Esophagus squamous epithelium (tissue), 4 donors: ENCODE measurements at regions not wholly inside any gene's neighbourhood (a gene's known extent, or its start where the extent isn't known, plus 50 kb on each side); places are given as distances from the start of the nearest gene placed in this dataset.

Source experiments
- POLR2A ChIP-seq, 4 donors: fragments of 450-650 bp; IDR thresholded peaks; one replicate each; pipeline ENCODE4 v1.6.1; 2017; ENCODE audit warnings: antibody characterized with exemption in 4 of 4, mild to moderate bottlenecking in 4 of 4, moderate library complexity in 3 of 4
- TF ChIP-seq, protein P1 (sequence below), 6 experiments: fragments of 450-650 bp in 4 of 6; fragments of 200-600 bp in 2 of 6; sonication (generic) in 2 of 6; IDR thresholded peaks; one replicate each; pipeline ENCODE4 v1.5.1; 2016 to 2019; ENCODE audit warnings: antibody characterized with exemption in 6 of 6, mild to moderate bottlenecking in 4 of 6, moderate library complexity in 4 of 6

DNA sequence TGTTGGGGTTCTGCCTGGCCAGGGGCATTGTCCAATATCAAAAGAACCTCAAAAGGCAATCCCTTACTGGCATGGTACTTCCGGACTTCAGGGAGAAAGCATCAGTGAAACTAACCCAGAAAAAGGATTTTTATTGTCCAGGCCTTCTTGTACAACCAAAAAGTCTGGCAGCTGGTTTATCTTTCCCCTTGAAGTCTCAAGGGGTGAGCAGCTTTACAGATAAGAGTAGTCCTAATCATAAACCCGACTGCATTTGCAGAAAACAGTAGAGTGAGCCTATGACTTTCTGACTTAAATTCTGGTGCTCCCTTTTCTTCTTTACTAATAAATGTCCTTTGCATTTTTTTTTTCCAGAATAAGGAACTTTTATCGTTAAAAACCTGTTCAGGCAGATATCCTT lies 104.0 kb upstream of the CHRM3 start:
- no peak for TF ChIP-seq POLR2A (IDR thresholded peaks at IDR 0.05)
- TF ChIP-seq, protein P1, sequence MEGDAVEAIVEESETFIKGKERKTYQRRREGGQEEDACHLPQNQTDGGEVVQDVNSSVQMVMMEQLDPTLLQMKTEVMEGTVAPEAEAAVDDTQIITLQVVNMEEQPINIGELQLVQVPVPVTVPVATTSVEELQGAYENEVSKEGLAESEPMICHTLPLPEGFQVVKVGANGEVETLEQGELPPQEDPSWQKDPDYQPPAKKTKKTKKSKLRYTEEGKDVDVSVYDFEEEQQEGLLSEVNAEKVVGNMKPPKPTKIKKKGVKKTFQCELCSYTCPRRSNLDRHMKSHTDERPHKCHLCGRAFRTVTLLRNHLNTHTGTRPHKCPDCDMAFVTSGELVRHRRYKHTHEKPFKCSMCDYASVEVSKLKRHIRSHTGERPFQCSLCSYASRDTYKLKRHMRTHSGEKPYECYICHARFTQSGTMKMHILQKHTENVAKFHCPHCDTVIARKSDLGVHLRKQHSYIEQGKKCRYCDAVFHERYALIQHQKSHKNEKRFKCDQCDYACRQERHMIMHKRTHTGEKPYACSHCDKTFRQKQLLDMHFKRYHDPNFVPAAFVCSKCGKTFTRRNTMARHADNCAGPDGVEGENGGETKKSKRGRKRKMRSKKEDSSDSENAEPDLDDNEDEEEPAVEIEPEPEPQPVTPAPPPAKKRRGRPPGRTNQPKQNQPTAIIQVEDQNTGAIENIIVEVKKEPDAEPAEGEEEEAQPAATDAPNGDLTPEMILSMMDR (IDR thresholded peaks at IDR 0.05) = no peak
